ENCODE measurements at regions not wholly inside any gene's neighbourhood (a gene's known extent, or its start where the extent isn't known, plus 50 kb on each side); places are given as distances from the start of the nearest gene placed in this dataset.

DNA sequence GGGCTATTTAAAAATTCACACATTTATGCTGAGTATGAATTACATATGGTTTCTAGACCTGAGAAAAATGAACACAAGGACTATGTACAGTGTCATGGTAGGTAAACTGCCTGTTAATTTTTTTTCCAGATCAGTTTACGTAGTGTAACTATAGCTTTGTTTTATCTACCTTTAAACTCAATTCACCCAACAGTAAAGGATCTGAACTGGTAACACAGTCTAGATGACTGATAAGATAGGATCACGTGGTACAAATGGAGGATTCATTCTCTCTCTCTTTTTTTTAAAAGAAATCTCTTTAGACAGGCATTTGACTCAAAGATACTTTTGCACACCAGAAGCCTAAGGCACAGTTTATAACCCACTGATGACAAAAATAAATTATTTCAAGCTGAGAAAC, 130.8 kb upstream of the ATP2B1 start:
- no peak overlapping the region for H3K4me3 ChIP-seq (ENCODE audit: low read depth, low read length)
- TF ChIP-seq, protein P1, sequence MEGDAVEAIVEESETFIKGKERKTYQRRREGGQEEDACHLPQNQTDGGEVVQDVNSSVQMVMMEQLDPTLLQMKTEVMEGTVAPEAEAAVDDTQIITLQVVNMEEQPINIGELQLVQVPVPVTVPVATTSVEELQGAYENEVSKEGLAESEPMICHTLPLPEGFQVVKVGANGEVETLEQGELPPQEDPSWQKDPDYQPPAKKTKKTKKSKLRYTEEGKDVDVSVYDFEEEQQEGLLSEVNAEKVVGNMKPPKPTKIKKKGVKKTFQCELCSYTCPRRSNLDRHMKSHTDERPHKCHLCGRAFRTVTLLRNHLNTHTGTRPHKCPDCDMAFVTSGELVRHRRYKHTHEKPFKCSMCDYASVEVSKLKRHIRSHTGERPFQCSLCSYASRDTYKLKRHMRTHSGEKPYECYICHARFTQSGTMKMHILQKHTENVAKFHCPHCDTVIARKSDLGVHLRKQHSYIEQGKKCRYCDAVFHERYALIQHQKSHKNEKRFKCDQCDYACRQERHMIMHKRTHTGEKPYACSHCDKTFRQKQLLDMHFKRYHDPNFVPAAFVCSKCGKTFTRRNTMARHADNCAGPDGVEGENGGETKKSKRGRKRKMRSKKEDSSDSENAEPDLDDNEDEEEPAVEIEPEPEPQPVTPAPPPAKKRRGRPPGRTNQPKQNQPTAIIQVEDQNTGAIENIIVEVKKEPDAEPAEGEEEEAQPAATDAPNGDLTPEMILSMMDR (IDR thresholded peaks at IDR 0.05; ENCODE audit: insufficient read depth, low read length), result no peak
- no peak for DNase-seq (ENCODE audit: low read depth)

DNA sequence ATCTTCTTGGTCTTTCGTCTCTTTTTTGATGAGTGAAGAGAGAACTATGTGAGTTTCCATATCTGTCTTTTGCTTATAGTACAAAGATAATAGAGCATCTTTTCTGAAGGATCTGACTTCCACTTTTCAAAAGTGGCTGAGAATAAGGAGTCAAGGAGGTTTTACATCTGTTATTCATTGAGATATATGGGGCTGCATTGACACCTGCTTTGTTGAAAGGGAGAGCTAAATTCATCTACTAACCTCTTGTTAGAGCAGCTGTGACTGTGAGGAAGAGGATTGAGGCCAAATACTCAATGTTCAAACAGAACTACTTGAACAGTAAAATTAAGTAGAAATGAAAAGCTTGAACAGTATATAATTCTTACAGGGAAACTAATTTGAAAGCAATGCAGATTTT, 130.2 kb upstream of the ATP2B1 start:
- DNase-seq (ENCODE audit: low read depth), result no peak
- TF ChIP-seq, protein P1 (IDR thresholded peaks at IDR 0.05; ENCODE audit: insufficient read depth, low read length), result no peak
- no peak overlapping the region for H3K4me3 ChIP-seq (ENCODE audit: low read depth, low read length)

DNA sequence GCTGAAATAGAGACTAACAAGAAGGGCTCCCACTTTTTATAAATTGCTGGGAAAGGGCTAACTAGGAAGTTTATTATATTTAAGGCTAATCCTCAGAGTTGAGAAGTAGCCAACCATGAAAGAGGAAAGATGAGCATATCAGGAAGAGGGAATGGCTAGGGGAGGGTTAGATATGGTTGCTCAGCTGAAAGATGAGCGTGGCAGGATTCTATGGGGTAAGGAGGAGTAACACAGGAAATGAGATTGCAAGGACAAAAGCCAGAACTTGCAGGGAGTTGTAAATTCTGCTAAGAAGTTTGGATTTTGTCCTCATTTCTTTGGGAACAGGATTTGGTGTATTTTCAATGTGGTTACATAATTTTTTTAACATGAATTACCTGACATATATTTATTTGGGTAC, 127.4 kb upstream of the ATP2B1 start:
- H3K4me3 ChIP-seq (ENCODE audit: low read depth, low read length), result no peak overlapping the region
- peak; percentile 4 for DNase-seq (ENCODE audit: low read depth)
- TF ChIP-seq, protein P1 (IDR thresholded peaks at IDR 0.05; ENCODE audit: insufficient read depth, low read length), result no peak

DNA sequence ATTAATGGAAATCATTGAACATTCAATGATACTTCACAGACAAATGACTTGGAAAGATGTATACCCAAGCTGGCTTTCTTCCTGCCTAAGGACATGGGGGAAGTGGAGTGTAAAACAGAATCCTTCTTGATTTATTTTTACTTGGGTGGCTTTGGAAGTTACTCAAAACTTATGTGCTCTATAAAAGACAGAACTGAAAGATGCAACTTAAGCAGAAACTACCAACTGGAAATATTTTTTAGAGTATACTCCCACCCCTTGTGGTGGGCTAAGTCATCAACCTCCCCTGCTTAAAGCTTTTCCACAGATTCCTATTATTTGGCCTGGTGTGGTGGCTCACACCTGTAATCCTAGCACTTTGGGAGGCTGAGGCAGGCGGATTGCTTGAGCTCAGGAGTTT, 126.0 kb upstream of the ATP2B1 start:
- no peak for DNase-seq (ENCODE audit: low read depth)
- H3K4me3 ChIP-seq (ENCODE audit: low read depth, low read length), result no peak overlapping the region
- TF ChIP-seq, protein P1 (IDR thresholded peaks at IDR 0.05; ENCODE audit: insufficient read depth, low read length), result no peak

DNA sequence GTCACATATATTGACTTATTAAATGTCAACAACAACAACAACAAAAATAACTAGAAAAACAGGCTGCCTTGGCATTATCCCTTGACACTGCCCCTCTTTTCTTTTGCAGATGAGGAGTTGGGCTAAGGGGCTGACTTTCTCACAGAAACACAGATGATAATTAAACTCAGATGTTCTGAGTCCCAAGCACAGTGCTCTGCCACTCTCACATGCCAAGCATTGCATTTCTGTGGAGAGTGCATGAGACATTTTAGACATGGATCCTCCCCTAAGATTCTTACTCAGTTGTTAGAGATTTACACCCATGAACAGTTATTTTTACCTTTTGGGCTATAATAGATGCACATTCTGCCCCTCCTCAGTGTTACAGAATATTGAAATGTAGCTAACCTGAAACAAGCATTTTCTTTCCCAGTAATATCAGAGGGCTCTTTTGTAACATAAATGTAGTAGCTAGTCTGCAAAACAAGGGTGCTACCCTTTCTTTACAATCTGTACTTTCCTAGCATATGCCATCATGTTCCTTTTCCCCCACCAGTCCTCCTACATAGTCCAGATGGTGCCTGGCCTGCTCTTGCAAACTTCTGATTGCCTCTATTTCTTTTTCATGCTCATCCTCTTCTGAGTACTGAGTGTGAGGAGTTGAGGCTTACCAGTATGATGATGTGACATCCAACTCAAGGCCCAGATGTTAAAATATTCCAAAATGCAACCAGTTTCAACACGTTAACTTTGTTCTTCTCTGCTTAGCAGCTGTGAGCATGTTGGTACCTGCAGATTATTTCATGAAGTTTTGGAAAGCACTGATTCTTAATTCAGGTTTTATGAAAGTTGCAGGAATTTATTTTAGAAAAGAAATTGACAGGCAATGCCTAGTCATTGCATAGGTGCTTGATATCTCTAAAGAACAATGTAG, 125.0 kb upstream of the ATP2B1 start:
- TF ChIP-seq, protein P1 (IDR thresholded peaks at IDR 0.05; ENCODE audit: insufficient read depth, low read length), result no peak
- peak; percentile 30 for DNase-seq (ENCODE audit: low read depth)
- no peak overlapping the region for H3K4me3 ChIP-seq (ENCODE audit: low read depth, low read length)

DNA sequence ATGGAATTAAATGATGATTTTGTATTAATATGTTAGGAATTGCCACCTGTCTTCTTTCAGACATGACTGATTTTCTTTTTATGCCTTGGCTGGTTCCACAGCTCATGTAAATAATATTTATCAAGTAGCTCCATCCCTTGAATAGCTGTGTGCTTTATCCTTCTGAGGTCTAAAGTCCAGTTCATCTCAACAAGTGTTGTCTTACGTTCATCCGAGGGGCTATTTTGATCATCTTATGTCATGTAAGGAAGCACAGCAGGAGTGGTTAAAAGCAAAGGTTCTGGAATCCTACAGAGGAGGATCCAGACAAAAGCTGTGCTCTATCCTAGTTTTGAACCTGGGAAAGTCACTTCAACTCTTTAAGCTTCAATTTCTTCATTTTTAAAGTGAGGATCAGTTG, 123.7 kb upstream of the ATP2B1 start:
- TF ChIP-seq, protein P1 (IDR thresholded peaks at IDR 0.05; ENCODE audit: insufficient read depth, low read length), result no peak
- no peak overlapping the region for H3K4me3 ChIP-seq (ENCODE audit: low read depth, low read length)
- DNase-seq (ENCODE audit: low read depth), result no peak
